NT2/D1 (cell line): ENCODE measurements at regions not wholly inside any gene's neighbourhood (a gene's known extent, or its start where the extent isn't known, plus 50 kb on each side); places are given as distances from the start of the nearest gene placed in this dataset.

Experiments used
- YY1 ChIP-seq: IDR thresholded peaks from 2 replicates; pipeline ENCODE4 v1.6.1; 2011; ENCODE audit not compliant: insufficient read length, insufficient read depth
- ZNF274 ChIP-seq: IDR thresholded peaks from 2 replicates; pipeline ENCODE4 v1.6.1; 2011; ENCODE audit warnings: mild to moderate bottlenecking, low read depth, low read length

GRCh38 chr2:176398243-176399073 lies 129.2 kb downstream of the MTX2 start:
- TF ChIP-seq YY1 (no peak), ZNF274 (no peak)
